GM21390 (cell line): ENCODE measurements at regions not wholly inside any gene's neighbourhood (a gene's known extent, or its start where the extent isn't known, plus 50 kb on each side); places are given as distances from the start of the nearest gene placed in this dataset.
A peak's percentile ranks its signal among the peaks of the same experiment; 100 is the strongest.

Experiments
- ATAC-seq: cut with Tn5 transposase; IDR thresholded peaks from one replicate; pipeline ENCODE4 v1.9.1; 2021; ENCODE audit not compliant: unreplicated experiment

- ATAC-seq = no peak
Measured at GRCh38 chr9:81132796-81133195, 556.6 kb downstream of the TLE1 start.

- no peak for ATAC-seq
Measured at GRCh38 chr9:81132318-81132717, 557.0 kb downstream of the TLE1 start.

GRCh38 chr9:81128701-81129100 is 560.6 kb downstream of the TLE1 start:
- no peak for ATAC-seq

- no peak for ATAC-seq
Measured at GRCh38 chr9:81125446-81126092, 563.8 kb downstream of the TLE1 start.

- ATAC-seq = no peak
Measured at GRCh38 chr9:81123526-81123925, 565.8 kb downstream of the TLE1 start.

- ATAC-seq = no peak
Measured at GRCh38 chr9:81122749-81123148, 566.6 kb downstream of the TLE1 start.

GRCh38 chr9:81119591-81119990 is 569.8 kb downstream of the TLE1 start:
- no peak for ATAC-seq

GRCh38 chr9:81118416-81118815 is 570.9 kb downstream of the TLE1 start:
- no peak for ATAC-seq

GRCh38 chr9:81116340-81117137 is 572.8 kb downstream of the TLE1 start:
- no peak for ATAC-seq

- peak; percentile 72 for ATAC-seq
Measured at GRCh38 chr9:81113453-81114124, 575.8 kb downstream of the TLE1 start.

GRCh38 chr9:81112627-81113452 is 576.5 kb downstream of the TLE1 start:
- ATAC-seq = no peak

GRCh38 chr9:81108821-81109220 is 580.5 kb downstream of the TLE1 start:
- no peak for ATAC-seq

- ATAC-seq = no peak
Measured at GRCh38 chr9:81108391-81108790, 581.0 kb downstream of the TLE1 start.

- no peak for ATAC-seq
Measured at GRCh38 chr9:81103597-81104471, 585.5 kb downstream of the TLE1 start.

- ATAC-seq = no peak
Measured at GRCh38 chr9:81097131-81097847, 592.1 kb downstream of the TLE1 start.

- ATAC-seq = no peak
Measured at GRCh38 chr9:81096625-81097024, 592.7 kb downstream of the TLE1 start.

GRCh38 chr9:81092057-81092456 is 597.3 kb downstream of the TLE1 start:
- ATAC-seq = no peak

- ATAC-seq = no peak
Measured at GRCh38 chr9:81088341-81088740, 601.0 kb downstream of the TLE1 start.

GRCh38 chr9:81086416-81086815 is 602.9 kb downstream of the TLE1 start:
- no peak for ATAC-seq
